Neural crest cell (in vitro differentiated cells): ENCODE measurements at regions not wholly inside any gene's neighbourhood (a gene's known extent, or its start where the extent isn't known, plus 50 kb on each side); places are given as distances from the start of the nearest gene placed in this dataset.

Source experiments
- DNase-seq: peaks from one replicate; pipeline ENCODE4 v3.0.0; 2021; ENCODE audit warnings: low read depth, mixed read lengths, low spot score
- H3K27ac Mint-ChIP-seq: one replicate; pipeline ENCODE4 v1.8.0; 2021; ENCODE audit warnings: mild to moderate bottlenecking, mixed read lengths; ENCODE audit not compliant: unreplicated experiment
- H3K27me3 Mint-ChIP-seq: 2 replicates; pipeline ENCODE4 v1.8.0; 2021; ENCODE audit warnings: low read depth, mild to moderate bottlenecking, mixed read lengths
- H3K36me3 Mint-ChIP-seq: 2 replicates; pipeline ENCODE4 v1.8.0; 2021; ENCODE audit warnings: low read depth, mild to moderate bottlenecking, mixed read lengths
- H3K4me1 Mint-ChIP-seq: 2 replicates; pipeline ENCODE4 v1.8.0; 2021; ENCODE audit warnings: mixed read lengths
- H3K4me3 Mint-ChIP-seq: one replicate; pipeline ENCODE4 v1.8.0; 2021; ENCODE audit warnings: mild to moderate bottlenecking, mixed read lengths
- H3K9me3 Mint-ChIP-seq: 2 replicates; pipeline ENCODE4 v1.8.0; 2021; ENCODE audit warnings: mixed read lengths
- CTCF ChIP-seq: fragments of 200-600 bp; sonication (generic); conservative IDR thresholded peaks from 2 replicates; pipeline ENCODE4 v1.5.0; 2021; ENCODE audit warnings: antibody characterized with exemption, mild to moderate bottlenecking

- TF ChIP-seq CTCF, result no peak
- H3K27ac Mint-ChIP-seq, result peak overlapping the region; percentile 1
- DNase-seq, result no peak
- peaks cover 61% of the 10 kb centered on the region for H3K4me1 Mint-ChIP-seq
- H3K27me3 Mint-ChIP-seq, result no peaks in the 10 kb centered on the region
- H3K36me3 Mint-ChIP-seq, result no peaks in the 10 kb centered on the region
- H3K9me3 Mint-ChIP-seq, result peaks cover 2% of the 10 kb centered on the region
- no peak overlapping the region for H3K4me3 Mint-ChIP-seq
These were observed 234.9 kb downstream of the SKIDA1 start for GRCh38 chr10:21290499-21291160.

DNA sequence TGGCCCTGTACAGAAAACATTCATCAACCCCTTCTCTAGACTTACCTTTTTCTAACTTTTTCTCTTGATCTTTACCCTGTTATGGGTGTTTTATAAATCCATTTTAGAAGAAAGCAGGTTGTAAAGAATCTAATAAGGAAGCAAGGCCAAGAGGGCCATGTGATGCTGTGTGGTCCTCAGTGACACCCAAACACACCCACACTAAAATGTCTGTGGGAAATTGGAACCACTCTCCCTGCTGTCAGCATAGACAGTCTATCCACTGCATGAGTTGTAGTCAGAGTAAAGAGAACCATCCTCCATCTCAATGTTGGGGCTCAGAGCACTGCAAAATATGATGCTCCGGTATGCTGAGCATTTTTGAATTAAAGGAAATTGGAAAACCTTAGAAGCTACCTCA, 235.5 kb downstream of the SKIDA1 start:
- Mint-ChIP-seq H3K27ac (no peak overlapping the region), H3K4me1 (peaks cover 62% of the 10 kb centered on the region)

GRCh38 chr10:21289271-21289670, 236.2 kb downstream of the SKIDA1 start:
- Mint-ChIP-seq H3K4me3 (no peak overlapping the region), H3K36me3 (no peaks in the 10 kb centered on the region), H3K9me3 (peaks cover 2% of the 10 kb centered on the region), H3K27ac (no peak overlapping the region), H3K4me1 (peaks cover 64% of the 10 kb centered on the region), H3K27me3 (no peaks in the 10 kb centered on the region)
- no peak for DNase-seq
- TF ChIP-seq CTCF, result no peak

More for the DNA sequence above, 235.5 kb downstream of the SKIDA1 start:
- no peaks in the 10 kb centered on the region for H3K36me3 Mint-ChIP-seq
- no peak overlapping the region for H3K4me3 Mint-ChIP-seq
- peaks cover 2% of the 10 kb centered on the region for H3K9me3 Mint-ChIP-seq
- H3K27me3 Mint-ChIP-seq, result no peaks in the 10 kb centered on the region
- no peak for TF ChIP-seq CTCF
- no peak for DNase-seq

GRCh38 chr10:21285742-21286331, 239.6 kb downstream of the SKIDA1 start:
- H3K4me1 Mint-ChIP-seq, result peaks cover 61% of the 10 kb centered on the region
- no peak overlapping the region for H3K27ac Mint-ChIP-seq
- TF ChIP-seq CTCF, result no peak
- H3K4me3 Mint-ChIP-seq, result no peak overlapping the region
- H3K36me3 Mint-ChIP-seq, result no peaks in the 10 kb centered on the region
- no peaks in the 10 kb centered on the region for H3K27me3 Mint-ChIP-seq
- H3K9me3 Mint-ChIP-seq, result peaks cover 2% of the 10 kb centered on the region
- no peak for DNase-seq

- no peaks in the 10 kb centered on the region for H3K36me3 Mint-ChIP-seq
- no peak overlapping the region for H3K4me3 Mint-ChIP-seq
- no peaks in the 10 kb centered on the region for H3K27me3 Mint-ChIP-seq
- no peak overlapping the region for H3K27ac Mint-ChIP-seq
- DNase-seq, result no peak
- no peaks in the 10 kb centered on the region for H3K9me3 Mint-ChIP-seq
- peaks cover 60% of the 10 kb centered on the region for H3K4me1 Mint-ChIP-seq
- TF ChIP-seq CTCF, result no peak
These were observed 240.3 kb downstream of the SKIDA1 start for GRCh38 chr10:21285207-21285606.
